ENCODE measurements at regions not wholly inside any gene's neighbourhood (a gene's known extent, or its start where the extent isn't known, plus 50 kb on each side); places are given as distances from the start of the nearest gene placed in this dataset.

DNA sequence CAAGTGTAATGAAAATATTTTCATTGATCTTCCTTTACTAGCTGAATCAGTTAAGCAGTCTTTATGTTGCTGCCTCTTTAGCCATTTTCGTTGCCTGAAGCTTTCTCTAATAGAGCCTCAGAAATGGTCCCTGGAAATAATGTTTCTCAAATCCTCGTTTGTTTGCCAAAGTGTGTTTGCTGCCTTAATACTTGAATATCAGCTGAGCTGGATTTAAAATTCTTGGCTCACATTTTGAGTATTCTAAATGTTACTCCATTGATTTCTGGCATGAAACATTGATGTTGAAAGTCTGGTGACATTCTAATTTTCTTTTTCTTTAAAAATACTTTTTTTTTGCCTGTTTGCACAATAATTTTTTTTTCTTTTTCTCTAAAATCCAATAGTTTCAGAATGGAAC is 84.6 kb upstream of the SERBP1 start:
- Histone ChIP-seq H3K4me3 (ENCODE audit: low read length) (no peak overlapping the region), H4K20me1 (ENCODE audit: insufficient read depth, low read length) (no peaks in the 10 kb centered on the region), H3K27ac (ENCODE audit: low read length) (no peak overlapping the region), H3K4me2 (ENCODE audit: low read length) (no peak overlapping the region), H3K9me3 (ENCODE audit: insufficient read depth, low read length) (no peaks in the 10 kb centered on the region), H2AFZ (ENCODE audit: low read depth, low read length) (no peak overlapping the region), H3K9ac (ENCODE audit: low read length) (no peak overlapping the region), H3K27me3 (ENCODE audit: low read depth, low read length) (no peaks in the 10 kb centered on the region), H3K4me1 (ENCODE audit: low read length) (no peaks in the 10 kb centered on the region), H3K79me2 (ENCODE audit: low read length) (no peaks in the 10 kb centered on the region), H3K36me3 (replicated peaks; ENCODE audit: low read depth, low read length) (no peaks in the 10 kb centered on the region)
- TF ChIP-seq, protein P1, sequence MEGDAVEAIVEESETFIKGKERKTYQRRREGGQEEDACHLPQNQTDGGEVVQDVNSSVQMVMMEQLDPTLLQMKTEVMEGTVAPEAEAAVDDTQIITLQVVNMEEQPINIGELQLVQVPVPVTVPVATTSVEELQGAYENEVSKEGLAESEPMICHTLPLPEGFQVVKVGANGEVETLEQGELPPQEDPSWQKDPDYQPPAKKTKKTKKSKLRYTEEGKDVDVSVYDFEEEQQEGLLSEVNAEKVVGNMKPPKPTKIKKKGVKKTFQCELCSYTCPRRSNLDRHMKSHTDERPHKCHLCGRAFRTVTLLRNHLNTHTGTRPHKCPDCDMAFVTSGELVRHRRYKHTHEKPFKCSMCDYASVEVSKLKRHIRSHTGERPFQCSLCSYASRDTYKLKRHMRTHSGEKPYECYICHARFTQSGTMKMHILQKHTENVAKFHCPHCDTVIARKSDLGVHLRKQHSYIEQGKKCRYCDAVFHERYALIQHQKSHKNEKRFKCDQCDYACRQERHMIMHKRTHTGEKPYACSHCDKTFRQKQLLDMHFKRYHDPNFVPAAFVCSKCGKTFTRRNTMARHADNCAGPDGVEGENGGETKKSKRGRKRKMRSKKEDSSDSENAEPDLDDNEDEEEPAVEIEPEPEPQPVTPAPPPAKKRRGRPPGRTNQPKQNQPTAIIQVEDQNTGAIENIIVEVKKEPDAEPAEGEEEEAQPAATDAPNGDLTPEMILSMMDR (IDR thresholded peaks at IDR 0.05; ENCODE audit: low read depth, low read length), result no peak
- TF ChIP-seq EZH2phosphoT487 (IDR thresholded peaks at IDR 0.05; ENCODE audit: low read depth), result no peak

GRCh38 chr1:67515324-67516080 is 85.3 kb upstream of the SERBP1 start:
- Histone ChIP-seq H3K4me3 (ENCODE audit: low read length) (no peak overlapping the region), H2AFZ (ENCODE audit: low read depth, low read length) (no peak overlapping the region), H3K4me1 (ENCODE audit: low read length) (no peaks in the 10 kb centered on the region), H3K9me3 (ENCODE audit: insufficient read depth, low read length) (no peaks in the 10 kb centered on the region), H3K27me3 (ENCODE audit: low read depth, low read length) (no peaks in the 10 kb centered on the region), H3K79me2 (ENCODE audit: low read length) (no peaks in the 10 kb centered on the region), H4K20me1 (ENCODE audit: insufficient read depth, low read length) (no peaks in the 10 kb centered on the region), H3K4me2 (ENCODE audit: low read length) (no peak overlapping the region), H3K27ac (ENCODE audit: low read length) (no peak overlapping the region), H3K9ac (ENCODE audit: low read length) (no peak overlapping the region), H3K36me3 (replicated peaks; ENCODE audit: low read depth, low read length) (no peaks in the 10 kb centered on the region)
- no peak for TF ChIP-seq EZH2phosphoT487 (IDR thresholded peaks at IDR 0.05; ENCODE audit: low read depth)
- TF ChIP-seq, protein P1 (IDR thresholded peaks at IDR 0.05; ENCODE audit: low read depth, low read length), result no peak

- Histone ChIP-seq H3K27me3 (ENCODE audit: low read depth, low read length) (no peaks in the 10 kb centered on the region), H4K20me1 (ENCODE audit: insufficient read depth, low read length) (no peaks in the 10 kb centered on the region), H2AFZ (ENCODE audit: low read depth, low read length) (no peak overlapping the region), H3K4me3 (ENCODE audit: low read length) (no peak overlapping the region), H3K27ac (ENCODE audit: low read length) (no peak overlapping the region), H3K9me3 (ENCODE audit: insufficient read depth, low read length) (no peaks in the 10 kb centered on the region), H3K4me2 (ENCODE audit: low read length) (no peak overlapping the region), H3K79me2 (ENCODE audit: low read length) (no peaks in the 10 kb centered on the region), H3K4me1 (ENCODE audit: low read length) (no peaks in the 10 kb centered on the region), H3K36me3 (replicated peaks; ENCODE audit: low read depth, low read length) (no peaks in the 10 kb centered on the region), H3K9ac (ENCODE audit: low read length) (no peak overlapping the region)
- TF ChIP-seq EZH2phosphoT487 (IDR thresholded peaks at IDR 0.05; ENCODE audit: low read depth), result no peak
- TF ChIP-seq, protein P1 (IDR thresholded peaks at IDR 0.05; ENCODE audit: low read depth, low read length), result no peak
Measured at GRCh38 chr1:67517046-67517445, 86.8 kb upstream of the SERBP1 start.

GRCh38 chr1:67522001-67522441 is 91.8 kb upstream of the SERBP1 start:
- Histone ChIP-seq H3K4me2 (ENCODE audit: low read length) (no peak overlapping the region), H3K4me3 (ENCODE audit: low read length) (no peak overlapping the region), H3K4me1 (ENCODE audit: low read length) (no peaks in the 10 kb centered on the region), H3K9me3 (ENCODE audit: insufficient read depth, low read length) (no peaks in the 10 kb centered on the region), H3K27me3 (ENCODE audit: low read depth, low read length) (no peaks in the 10 kb centered on the region), H3K9ac (ENCODE audit: low read length) (no peak overlapping the region), H2AFZ (ENCODE audit: low read depth, low read length) (no peak overlapping the region), H3K36me3 (replicated peaks; ENCODE audit: low read depth, low read length) (no peaks in the 10 kb centered on the region), H4K20me1 (ENCODE audit: insufficient read depth, low read length) (no peaks in the 10 kb centered on the region), H3K79me2 (ENCODE audit: low read length) (no peaks in the 10 kb centered on the region), H3K27ac (ENCODE audit: low read length) (no peak overlapping the region)
- TF ChIP-seq, protein P1 (IDR thresholded peaks at IDR 0.05; ENCODE audit: low read depth, low read length), result no peak
- TF ChIP-seq EZH2phosphoT487 (IDR thresholded peaks at IDR 0.05; ENCODE audit: low read depth), result no peak

Data from OCI-LY3 (cell line).